ENCODE measurements at regions not wholly inside any gene's neighbourhood (a gene's known extent, or its start where the extent isn't known, plus 50 kb on each side); places are given as distances from the start of the nearest gene placed in this dataset.

DNA sequence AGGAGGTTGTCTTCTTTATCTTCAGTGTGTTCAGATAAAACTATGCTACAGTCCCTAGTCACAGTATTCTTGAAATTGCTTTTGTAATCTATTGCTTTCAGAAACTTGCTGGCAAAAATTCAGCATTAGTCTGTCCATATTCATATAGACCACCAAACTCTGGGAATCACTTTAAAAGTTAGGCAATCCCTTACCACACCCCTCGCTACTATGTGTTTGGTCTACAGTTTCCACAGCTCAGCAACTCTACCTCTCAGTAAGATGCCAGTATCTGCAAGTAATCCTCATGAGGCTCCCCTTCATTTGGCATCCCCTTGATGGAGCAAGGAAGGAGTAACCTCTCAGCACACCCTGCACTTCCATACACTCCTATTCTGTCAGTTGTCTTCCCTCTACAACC is 1706.6 kb upstream of the CELF4 start:
- TF ChIP-seq CTCF (IDR thresholded peaks at IDR 0.05) (no peak), POLR2A (IDR thresholded peaks at IDR 0.05) (no peak)

Measured in Peyer's patch (tissue), 4 donors.